GM12875 (cell line): ENCODE measurements at regions not wholly inside any gene's neighbourhood (a gene's known extent, or its start where the extent isn't known, plus 50 kb on each side); places are given as distances from the start of the nearest gene placed in this dataset.

Experiments used
- H3K4me3 ChIP-seq: one replicate; pipeline ENCODE4 v1.5.1; 2011; ENCODE audit warnings: low read depth, low read length, control low read depth
- TF ChIP-seq, protein P1 (sequence below): IDR thresholded peaks from 2 replicates; pipeline ENCODE4 v1.5.1; 2011; ENCODE audit warnings: low read depth, mild to moderate bottlenecking, control low read depth, inconsistent platforms, low read length, moderate library complexity, borderline replicate concordance; ENCODE audit not compliant: insufficient read depth

DNA sequence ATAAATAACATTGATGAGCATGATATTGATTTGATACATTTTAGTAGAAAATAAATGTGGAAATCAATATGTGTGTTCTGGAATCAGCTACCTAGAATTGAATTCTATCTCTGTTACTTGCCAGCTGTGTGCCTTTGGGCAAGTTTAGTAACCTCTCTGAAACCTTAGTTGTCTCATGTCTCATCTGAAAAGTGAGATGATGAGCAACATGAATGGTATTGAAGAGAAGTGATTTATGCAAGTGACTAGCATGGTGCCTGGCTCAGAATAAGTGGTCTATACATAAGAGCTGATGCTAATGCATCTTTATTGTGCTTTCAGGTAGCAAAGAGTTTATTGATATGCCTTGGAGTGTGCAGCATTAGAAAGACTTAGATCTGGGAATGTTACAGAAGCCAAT, 383.3 kb downstream of the PRDM2 start:
- no peak overlapping the region for H3K4me3 ChIP-seq
- TF ChIP-seq, protein P1, sequence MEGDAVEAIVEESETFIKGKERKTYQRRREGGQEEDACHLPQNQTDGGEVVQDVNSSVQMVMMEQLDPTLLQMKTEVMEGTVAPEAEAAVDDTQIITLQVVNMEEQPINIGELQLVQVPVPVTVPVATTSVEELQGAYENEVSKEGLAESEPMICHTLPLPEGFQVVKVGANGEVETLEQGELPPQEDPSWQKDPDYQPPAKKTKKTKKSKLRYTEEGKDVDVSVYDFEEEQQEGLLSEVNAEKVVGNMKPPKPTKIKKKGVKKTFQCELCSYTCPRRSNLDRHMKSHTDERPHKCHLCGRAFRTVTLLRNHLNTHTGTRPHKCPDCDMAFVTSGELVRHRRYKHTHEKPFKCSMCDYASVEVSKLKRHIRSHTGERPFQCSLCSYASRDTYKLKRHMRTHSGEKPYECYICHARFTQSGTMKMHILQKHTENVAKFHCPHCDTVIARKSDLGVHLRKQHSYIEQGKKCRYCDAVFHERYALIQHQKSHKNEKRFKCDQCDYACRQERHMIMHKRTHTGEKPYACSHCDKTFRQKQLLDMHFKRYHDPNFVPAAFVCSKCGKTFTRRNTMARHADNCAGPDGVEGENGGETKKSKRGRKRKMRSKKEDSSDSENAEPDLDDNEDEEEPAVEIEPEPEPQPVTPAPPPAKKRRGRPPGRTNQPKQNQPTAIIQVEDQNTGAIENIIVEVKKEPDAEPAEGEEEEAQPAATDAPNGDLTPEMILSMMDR = no peak

DNA sequence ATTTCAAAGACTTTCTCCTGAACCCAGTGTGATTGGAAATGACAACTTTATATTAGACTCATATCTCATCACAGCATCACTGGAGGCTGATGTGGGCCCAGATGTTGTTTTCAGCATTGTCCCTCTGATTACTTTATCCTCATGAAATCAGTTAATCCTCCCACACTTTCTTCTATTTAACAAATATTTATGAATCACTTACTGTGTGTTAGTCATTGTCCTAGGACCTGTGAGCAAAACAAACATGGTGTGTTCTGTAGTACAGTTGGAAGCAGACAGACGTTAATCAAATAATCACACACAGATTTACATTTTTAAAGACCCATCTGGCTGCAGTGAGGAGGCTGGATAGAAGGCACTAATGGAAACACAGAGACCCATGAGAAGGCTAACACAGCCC, 383.7 kb downstream of the PRDM2 start:
- no peak overlapping the region for H3K4me3 ChIP-seq

DNA sequence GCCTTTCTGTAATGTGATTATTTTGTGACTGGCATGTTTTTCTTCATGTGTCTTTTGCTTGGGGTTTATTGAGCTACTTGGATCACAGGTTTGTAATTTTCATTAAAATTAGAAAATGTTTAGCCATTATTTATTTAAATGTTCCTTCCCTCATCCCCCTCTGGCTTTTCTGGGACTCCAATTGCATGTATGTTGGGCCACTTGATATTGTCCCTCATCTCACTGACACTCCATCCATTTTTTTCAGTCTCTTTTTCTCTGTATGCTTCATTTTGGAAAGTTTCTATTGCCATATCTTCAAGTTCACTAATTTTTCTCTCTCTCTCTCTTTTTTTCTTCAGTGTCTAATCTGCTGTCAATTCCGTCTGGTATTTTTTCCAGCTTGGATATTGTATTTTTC, 390.1 kb downstream of the PRDM2 start:
- H3K4me3 ChIP-seq = no peak overlapping the region
- TF ChIP-seq, protein P1 = no peak

More for the DNA sequence above, 383.7 kb downstream of the PRDM2 start:
- TF ChIP-seq, protein P1 = no peak

DNA sequence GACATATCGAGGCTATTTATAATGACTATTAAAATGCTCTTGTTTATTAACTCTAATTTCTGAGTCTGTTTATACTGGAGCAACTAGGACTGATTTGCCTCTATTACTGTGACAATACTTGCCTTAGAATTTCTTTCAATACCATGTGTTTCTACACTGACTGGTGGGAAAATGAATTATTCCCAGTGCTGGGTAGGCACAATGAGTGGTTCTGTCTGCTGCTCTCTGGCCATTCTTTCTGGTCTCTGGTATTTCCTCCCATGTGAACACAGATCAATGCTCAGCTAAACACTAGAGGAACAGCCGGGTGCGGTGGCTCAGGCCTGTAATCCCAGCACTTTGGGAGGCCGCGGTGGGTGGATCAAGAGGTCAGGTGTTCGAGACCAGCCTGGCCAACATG, 390.5 kb downstream of the PRDM2 start:
- TF ChIP-seq, protein P1 = no peak
- H3K4me3 ChIP-seq = no peak overlapping the region

DNA sequence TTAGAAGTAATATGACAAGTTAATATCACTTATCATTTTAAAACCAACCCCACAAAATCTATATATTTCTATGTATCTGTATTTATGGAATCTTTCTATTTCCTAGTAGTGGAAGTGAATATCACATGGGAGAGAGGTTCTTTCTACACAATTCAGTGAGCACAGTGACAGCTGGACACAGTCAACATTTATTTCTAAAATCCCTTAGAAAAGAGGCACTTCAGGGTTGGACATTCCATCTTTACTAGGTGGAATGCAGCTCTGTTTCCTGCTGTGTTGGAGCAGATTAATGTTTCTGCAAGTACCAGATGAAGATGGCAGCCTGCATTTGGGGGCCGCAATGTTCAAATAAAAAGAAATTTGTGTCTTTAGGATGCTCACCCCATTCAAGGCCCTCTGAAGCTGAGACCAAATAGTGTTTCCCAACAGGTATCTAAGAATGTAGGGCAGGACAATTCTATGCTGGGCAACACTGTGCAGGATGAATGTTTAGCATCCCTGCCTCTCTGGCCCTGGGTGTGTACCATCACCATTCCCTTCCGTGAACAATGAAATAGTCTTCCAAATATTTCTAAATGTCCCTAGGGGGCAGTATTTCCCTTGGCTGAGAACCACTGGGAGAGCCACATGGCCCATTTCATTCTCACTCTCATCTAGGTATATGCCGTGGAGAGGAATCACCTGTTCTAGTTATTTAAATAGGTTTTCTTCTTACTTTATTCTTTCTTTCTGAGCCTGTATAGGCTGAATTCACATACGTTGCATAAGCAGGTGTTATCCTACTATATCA, 394.8 kb downstream of the PRDM2 start:
- TF ChIP-seq, protein P1 = peak; percentile 17; the same call in 1 of the 2 replicates

DNA sequence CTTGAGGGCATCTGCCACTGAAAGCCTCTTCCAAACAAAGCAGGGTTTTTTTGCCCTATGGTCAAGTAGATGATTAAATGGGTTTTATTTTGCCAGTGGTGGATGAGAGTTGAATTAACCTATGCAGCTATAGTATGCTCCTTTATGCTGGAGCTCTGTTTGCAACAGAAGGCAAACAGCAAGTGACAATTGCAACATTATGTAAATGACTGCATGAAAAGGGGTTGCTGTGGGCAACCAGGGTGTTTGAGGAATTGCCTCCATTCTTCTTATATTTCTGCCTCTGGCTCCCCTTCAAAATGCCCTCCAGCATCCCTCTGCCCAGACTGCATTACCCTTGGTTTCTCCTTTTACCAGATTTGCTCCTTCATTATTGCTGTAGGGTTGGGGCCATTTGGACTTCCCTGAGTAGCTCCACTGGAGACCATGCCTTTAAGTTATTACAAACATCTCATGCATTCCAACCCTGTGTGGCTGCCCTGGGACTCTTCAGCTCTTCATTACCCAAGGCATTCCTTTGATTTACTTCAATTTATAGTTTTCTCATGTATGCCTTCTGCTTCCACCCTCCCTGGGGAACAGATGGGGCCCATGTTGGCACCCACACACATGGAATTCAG, 398.4 kb downstream of the PRDM2 start:
- no peak overlapping the region for H3K4me3 ChIP-seq
- TF ChIP-seq, protein P1 = no peak

More for the DNA sequence above, 394.8 kb downstream of the PRDM2 start:
- no peak overlapping the region for H3K4me3 ChIP-seq

DNA sequence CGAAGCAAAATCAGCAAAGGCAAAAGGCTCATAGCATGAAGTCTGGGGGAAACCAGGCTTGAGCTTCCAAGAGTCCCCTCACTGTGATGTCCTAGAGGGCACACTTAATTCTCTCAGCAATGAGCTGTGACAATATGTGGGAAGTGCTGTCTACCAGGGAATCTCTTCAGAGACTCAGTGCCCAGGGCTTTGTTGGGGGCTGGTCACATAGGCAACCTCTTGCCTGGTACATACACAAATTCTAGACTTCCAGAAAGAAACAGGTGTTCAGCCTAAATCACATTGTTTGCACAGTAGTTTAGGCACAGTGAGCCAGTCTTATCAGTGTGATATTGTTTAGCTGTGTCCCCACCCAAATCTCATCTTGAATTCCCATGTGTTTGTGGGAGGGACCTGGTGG, 400.5 kb downstream of the PRDM2 start:
- TF ChIP-seq, protein P1 = no peak
- no peak overlapping the region for H3K4me3 ChIP-seq
